Limb (tissue), 2 donors: ENCODE measurements at regions not wholly inside any gene's neighbourhood (a gene's known extent, or its start where the extent isn't known, plus 50 kb on each side); places are given as distances from the start of the nearest gene placed in this dataset.
"Not testable (repeated sequence)": the region's sequence is repeated elsewhere in the genome, so short reads cannot be mapped to it uniquely, and the experiment has no call there.

Source experiments
- DNase-seq, 2 donors: peaks; one replicate each; pipeline ENCODE4 v3.0.0-alpha.2; 2016; ENCODE audit errors: extremely low spot score in 2 of 2

DNA sequence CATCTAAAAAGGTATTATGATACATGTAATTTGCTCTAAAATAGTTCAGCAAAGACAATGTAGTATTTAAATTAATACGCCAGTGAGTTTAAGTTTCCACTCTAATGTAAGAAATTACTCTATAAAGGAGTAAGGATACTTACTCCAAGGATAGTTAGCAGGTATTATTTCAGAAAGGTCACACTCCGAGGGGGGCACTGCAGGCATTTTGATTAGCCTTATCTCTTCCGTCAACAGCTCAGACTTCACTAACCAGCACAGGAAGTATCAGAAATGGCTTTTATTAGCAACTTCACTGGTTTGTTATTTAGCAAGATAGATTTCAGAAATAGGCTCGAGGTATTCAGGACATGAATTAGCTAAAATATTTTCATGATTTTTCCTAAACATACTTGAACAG lies 127.0 kb downstream of the COX18 start:
- DNase-seq: no peak

DNA sequence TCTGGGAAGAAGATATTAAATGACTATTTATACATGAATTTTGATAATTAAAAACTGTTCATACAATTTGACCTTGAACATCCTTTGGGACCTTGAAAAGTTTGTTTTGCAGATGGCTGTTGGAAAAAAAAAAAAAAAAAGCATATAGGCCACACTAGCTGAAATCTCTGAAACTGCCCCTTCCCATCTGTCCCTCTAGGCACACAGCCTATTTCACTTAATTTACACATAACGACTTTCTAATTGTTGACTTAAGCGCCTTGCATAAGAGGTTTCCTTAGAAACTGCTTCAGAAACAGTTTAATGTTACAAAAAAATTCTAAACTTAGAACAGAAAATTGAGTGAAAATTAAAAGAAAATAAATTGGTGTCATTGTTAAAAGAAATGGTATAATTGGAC lies 131.0 kb downstream of the COX18 start:
- DNase-seq: no peak

DNA sequence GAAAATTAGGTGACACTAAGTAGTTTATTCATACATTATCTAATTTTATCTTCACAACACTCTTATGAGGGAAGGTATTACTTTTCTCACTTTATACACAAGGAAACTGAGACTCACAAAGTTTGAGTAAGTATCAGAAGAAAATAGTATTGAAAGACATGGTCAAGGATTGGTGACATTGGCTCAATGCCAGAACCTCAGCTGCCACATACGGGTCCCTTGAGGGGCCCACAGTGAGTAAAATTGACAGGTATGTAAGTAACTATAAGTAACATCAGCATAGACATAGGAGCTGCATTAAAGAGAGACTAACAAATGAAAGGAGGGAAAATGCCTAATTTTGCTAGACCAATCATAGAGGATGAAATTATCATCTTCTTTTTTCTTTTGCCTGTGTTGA lies 134.1 kb downstream of the COX18 start:
- DNase-seq: no peak

DNA sequence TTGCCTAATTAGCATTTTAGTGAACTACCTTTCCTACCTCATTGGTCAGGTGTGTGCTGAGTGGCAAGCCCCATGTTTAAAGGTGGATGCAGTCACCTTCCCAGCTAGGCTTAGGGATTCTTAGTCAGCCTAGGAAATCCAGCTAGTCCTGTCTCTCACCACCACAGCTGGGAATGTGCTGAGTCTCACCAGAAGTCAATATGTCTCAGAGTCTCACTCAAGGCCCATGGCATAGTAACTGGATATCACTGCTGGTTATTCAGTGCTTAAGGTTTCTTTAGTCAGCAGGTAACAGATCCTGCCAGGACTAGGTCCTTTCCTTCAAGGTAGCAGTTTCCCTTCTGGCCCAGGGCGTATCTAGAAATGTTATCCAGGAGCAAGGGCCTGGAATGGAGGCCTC lies 136.5 kb downstream of the COX18 start:
- DNase-seq: no peak

DNA sequence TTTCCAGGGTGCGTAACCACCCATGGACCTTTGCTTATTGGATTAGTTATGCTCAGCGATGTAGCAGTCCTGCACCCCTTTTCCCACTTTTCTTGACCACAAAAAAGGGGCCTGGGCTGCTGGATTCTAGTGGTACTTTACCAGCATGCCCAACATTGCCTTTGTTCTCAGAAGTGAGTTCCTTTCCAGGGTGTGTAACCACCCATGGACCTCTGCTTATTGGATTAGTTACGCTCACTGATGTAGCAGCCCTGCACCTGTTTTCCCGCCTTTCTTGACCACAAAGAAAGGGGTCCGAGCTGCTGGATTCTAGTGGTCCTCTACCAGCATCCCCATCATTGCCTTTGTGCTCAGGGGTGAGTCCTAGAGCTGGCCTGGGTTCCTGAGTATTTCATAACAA lies 138.2 kb downstream of the COX18 start:
- DNase-seq: no peak

DNA sequence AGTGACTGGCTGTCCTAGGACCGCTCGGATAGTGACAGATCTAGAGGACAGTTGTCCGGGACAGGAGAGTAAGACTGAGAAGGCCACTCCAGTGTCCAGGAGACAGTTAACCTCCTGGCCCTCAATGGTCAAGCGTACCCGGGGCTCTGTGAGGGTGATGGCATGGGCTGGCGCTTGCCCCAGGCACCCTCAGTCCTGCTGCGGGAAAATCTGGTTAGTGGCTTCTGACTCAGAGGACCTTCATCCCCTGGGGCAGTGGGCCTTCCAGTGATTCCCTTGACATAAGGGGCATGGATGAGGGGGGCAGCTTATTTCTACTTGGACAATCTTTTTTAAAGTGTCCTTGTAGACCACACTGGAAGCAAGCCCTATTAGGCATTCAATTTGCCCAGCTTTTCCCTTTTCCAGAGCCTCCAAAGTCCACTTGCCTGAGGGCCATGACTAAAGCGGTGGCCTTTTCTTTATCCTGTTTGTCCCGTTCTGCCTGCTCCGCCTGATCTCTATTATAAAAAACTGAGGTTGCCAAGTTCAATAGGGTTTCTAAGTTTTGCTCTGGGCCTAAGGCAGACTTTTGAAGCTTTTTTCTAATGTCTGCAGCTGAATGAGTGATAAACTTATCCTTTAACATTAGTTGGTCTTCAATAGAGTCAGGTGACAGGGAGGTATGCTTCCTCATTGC lies 139.8 kb downstream of the COX18 start:
- DNase-seq: not testable (repeated sequence)

DNA sequence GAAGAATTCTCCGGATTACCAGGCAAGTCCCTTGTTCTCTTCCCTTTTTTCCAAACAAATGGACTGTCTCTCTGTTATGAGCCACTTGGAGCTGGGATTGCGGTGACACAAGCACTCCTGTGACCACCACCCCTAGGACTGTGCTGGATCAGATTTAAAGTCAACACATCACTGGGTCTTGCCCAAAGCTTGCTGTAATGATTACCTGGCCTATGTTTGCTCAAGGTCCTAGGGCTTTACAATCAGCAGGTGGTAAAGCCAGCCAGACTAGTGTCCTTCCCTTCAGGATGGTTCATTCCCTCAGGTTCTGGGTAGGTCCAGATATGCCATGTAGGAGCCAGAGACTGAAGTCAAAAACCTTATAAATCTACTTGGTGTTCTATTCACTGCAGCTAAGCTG lies 144.7 kb downstream of the COX18 start:
- DNase-seq: no peak

DNA sequence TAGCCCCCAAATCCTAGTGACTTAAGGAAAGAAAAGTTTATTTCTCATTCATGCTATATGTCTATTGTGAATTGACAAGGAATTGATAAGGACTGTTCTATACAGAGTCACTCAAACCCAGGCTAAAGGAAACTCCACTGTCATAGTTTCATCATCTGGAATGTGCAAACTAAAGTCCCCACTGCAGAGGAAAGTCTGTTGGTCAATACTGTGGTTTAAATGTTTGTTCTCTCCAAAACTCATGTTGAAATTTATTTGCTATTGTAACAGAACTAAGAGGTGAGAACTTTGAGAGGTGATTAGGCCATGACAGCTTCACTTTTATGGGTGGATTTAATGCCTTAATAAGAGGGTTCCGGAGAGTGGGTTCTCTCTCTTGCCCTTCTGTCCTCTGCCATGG lies 149.6 kb downstream of the COX18 start:
- no peak for DNase-seq

DNA sequence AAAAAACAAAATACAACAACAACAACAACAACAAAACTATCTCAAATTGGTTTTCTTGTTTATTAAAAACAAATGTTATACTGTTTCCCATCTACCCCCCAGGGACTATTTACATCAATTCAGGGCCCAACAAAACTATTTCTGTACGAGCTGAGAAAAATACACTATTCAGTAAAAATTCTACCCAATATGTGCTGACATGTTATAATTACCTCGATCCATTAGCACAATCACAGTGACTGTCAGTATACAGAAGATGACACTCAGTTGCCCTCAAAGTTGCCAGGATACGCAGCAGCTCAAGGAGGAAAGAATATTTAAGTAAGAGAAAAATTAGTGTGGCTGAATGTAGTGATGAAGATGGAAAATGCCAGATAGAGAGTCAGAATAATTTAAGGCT lies 150.1 kb downstream of the COX18 start:
- no peak for DNase-seq

DNA sequence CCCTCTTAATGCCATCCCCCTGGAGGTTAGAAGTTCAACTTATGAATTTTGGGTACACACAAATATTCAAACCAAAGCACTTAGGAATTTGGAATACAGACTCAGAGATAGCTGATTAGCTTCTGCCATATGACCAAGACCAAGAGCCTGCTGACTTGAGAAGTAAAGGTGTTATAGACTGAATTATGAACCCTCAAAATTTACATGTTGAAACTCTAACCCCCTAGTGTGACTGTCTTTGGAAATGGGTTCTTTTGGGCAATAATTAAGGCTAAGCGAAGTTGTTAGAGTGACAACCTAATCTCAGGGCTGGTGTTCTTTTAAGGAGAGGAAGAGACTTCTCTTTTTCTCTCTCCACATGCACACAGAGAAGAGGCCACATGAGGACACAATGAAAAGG lies 151.2 kb downstream of the COX18 start:
- DNase-seq: no peak

DNA sequence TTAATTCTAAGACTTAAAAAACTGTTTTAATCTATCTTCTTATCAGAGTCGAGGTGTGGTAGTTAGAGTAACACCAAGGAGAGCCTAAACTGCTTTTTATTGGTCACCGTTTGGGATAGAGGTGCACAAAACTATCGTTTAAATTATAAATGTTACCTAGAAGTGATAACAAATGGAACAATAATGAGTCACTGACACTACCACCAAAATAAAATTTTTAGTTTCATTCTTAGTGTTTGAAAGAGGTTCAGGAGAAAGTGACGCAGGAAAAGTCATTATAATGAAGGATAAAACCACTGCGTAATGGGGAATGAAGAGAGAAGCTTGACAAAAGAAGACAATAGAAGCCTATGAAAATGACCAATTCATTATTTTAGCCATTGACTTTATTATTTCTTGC lies 158.2 kb downstream of the COX18 start:
- no peak for DNase-seq

DNA sequence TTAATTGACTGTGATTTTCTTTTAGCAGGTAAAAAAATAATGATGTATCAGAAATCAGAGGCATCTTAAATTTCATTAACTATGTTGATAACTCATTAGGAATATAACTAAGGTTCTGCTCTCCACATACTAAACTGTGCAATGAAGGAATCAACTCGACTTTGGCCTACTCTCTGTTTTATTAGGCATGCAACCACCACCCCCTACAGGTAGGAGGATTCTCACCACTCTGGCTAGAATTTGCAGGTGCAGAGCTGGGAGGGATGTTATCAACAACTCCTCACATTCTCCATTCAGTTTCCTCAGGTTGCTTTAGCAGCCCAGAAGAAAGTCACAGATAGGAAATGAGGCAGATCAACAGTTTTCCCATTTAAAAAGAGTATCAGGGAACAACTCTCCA lies 160.1 kb downstream of the COX18 start:
- DNase-seq: no peak

DNA sequence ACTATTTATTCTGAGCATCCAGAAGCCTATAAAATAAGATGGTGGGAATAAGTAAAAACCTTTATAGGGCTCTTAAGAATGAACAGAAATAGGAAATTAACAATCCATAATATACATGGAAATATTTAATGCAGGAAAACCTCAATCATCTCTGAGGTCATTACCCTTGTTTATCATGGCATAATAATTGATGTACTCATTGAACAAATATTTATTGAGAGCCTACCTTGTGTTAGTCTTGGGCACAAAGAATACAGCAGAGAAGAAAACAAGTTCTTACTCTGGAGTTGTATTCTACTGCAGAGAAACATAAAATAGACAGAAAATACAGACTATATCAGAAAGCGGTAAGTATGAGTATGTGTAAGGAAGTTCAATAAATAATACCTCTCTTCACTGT lies 167.2 kb downstream of the COX18 start:
- DNase-seq: no peak

DNA sequence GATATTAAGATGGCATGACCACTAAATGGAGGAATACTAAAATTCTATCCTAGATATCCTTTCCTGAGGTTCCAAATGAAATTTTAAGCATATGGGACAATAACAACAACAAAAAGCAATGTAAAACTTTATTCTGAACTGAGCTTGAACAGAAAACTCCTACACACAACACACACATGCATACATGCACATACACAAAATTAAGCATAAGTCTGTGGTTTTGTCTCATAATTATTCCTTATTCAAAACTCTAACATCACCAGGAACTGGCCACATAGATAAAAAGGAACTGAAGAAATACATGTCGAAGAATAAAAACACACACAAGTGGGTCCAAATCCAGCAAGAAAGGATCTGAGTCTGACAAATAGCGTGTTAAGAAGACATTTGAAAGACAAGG lies 168.0 kb downstream of the COX18 start:
- no peak for DNase-seq

DNA sequence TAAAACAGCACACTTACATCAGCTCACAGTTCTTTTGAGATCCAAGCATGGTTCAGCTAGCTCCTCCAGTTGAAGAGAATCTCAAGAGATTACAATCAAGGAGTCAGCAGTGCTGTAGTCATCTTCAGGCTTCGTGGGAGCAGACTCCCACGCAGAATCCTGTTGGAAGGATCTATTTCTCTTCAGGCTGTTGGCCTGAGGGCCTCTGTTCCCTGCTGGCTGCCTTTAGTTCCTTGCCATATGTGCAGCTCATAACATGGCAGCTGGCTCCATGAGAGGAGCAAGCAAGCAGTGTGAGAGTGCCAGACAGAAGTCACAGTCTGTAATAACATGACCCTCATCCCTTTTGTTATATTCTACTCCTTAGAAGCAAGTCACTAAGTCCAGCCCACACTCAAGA lies 168.6 kb downstream of the COX18 start:
- no peak for DNase-seq

DNA sequence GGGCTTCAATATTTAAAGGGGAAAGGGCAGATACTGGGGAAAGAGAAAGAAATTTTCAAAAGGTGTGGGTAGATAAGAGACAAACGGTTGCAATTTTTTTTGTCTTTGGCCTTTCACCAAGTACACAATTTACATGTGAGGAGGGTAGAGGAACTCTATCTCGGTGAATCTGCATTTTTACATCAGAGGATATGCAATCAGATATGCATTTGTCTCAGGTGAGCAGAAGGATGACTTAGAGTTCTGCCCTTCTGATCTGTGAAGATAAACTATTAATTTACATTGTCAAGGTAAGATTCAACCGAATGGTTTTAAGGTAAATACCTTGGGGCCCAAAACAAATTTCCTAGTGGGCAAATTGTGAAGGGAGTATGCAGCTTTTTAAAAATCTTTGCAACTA lies 169.9 kb downstream of the COX18 start:
- DNase-seq: no peak

DNA sequence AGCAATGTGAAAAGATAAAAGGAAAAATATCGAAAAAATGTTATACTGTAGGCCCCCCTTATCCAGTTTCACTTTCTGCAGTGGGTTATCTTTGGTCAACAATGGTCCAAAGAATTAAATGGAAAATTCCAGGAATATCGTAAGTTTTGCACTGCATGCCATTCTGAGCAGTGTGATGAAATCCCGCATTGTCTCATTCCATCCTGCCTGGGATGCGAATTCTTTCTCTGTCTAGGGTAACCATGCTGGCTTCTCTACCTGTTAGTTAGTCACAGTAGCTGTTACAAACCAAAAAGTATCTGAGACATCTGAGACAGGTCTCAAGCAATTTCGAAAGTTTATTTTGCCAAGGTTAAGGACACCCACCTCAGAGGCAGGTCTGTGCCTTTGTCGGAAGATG lies 170.3 kb downstream of the COX18 start:
- DNase-seq: no peak

DNA sequence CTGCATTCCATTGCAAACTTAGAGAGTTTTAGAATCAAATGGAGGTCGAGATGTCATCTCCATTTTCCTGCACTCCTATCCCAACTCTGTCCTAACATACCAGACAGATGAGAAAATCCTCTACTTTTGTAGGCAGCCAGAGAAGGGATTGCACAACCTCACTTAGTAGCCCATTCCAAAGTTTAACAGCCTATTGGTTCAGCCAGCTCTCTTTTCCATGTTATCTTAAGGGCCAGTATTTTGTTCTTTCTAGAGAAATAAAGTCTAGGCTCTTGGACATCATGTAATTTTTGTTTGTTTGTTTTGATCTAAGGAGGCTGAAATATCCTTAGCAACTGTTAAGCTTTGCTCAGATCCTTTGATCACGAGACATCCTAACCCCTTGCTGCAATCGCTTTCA lies 173.0 kb downstream of the COX18 start:
- DNase-seq: no peak

DNA sequence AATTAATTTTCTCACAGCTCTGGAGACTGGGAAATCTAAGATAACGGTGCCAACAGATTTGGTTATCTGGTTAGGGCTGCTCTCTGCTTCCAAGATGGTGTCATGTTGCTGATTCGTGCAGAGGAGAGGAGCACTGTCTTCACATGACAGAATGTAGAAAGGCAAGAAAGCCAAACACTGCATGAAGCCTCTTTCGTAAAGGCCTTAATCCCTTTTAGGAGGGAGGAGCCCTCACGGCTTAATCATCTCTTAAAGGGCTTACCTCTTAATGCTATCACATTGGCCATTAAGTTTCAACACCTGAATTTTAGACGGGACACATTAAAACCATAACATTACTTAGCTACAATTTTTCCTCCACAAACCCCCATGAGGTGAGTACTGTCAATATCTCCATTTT lies 174.1 kb downstream of the COX18 start:
- DNase-seq: no peak

DNA sequence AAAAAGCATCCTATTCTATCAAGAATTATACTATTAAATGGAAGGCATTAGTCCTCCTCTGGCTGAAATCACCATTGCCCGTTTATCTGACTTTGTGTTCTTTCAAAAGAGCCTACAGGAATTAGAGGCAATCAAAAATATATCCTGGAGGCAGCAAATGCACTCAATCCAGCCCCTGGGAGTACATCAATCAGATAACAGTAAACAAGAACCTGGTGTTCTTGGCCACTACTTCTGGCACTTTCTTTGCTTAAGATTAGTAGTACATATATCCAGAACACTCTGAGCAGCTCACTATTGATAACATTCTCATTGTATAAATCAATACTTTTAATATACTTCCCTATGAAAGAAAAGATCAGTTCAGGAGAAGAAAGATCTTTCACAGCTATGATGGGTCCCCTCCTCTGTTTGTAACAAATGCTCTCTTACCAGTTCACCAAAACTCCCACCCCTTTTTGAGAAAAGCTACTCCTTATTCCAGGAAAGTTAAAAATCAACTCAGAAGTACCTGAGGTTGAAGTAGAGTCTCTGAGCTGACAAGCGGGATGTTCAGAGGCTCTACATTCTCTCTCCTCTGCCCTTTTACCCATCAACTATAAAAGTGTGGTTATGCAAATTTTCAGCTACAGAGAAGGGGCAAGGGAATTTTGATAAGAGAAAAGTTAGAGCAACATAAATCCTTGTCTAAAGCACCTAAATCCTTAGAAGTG lies 176.0 kb downstream of the COX18 start:
- DNase-seq: no peak

DNA sequence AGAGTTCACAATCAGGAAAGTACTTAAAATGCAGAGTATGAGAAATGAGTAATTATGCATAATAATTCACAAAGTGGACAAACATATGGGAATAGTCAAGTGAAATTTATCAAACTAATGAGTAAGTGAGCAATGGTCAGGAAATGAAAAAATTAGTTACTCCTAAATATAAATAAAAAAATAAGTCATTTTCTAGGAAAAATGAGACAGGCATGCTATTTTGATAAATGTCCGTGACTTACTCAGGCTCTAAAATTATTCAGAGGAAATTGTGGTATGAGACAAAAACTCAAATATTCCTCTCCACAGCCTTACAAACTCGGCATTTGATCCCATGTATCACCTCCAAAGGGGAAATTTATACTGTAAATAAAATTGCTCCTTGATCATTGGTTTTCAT lies 181.2 kb downstream of the COX18 start:
- no peak for DNase-seq

DNA sequence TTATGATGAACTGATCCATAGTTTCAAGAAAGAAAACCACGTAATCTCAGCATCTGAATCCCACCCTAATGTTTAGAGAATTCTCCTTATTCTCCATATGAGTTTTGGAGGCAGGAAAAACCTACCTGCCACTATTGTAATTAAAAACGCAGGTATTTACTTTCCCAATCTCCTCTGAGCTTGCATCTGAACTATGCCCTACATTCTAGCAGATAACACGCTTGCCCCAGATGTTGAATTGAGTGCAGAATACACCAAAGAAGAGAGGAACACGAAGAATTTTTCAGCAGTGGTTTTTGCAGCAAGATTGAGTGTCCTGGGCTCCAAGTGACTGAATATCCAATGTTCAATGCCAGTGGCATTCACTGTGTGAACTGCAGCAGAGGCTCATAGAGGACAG lies 182.4 kb downstream of the COX18 start:
- no peak for DNase-seq

DNA sequence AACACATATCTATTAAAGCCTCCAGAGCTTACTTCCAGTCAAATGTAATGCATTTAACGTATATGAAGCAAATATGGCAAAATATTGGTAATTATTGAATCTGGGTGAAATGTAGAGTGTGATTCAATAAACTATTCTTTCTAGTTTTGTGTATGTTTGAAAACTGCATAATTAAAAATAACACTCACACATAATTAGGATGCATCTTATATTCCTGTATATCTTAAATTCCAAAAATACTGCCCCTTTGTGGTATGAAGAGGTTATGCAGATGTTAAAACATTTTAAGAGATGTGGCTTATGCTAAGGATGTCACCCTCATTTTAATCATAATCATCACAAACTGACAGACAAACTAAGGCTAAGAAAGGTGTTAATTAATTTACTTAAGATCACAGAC lies 182.9 kb downstream of the COX18 start:
- DNase-seq: no peak

DNA sequence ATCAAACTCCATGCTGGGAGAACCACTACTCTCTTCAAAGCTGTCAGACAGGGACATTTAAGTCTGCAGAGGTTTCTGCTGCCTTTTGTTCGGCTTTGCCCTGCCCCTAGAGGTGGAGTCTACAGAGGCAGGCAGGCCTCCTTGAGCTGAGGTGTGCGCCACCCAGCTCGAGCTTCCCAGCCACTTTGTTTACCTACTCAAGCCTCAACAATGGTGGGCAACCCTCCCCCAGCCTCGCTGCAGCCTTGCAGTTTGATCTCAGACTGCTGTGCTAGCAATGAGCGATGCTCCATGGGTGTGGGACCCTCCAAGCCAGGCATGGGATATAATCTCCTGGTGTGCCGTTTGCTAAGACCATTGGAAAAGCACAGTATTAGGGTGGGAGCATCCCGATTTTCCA lies 185.3 kb downstream of the COX18 start:
- DNase-seq: not testable (repeated sequence)
